ENCODE measurements at regions not wholly inside any gene's neighbourhood (a gene's known extent, or its start where the extent isn't known, plus 50 kb on each side); places are given as distances from the start of the nearest gene placed in this dataset.

- H3K27me3 Mint-ChIP-seq, result no peaks in the 10 kb centered on the region
- no peaks in the 10 kb centered on the region for H3K36me3 Mint-ChIP-seq
- H3K4me3 Mint-ChIP-seq, result no peak overlapping the region
These were observed 391.5 kb upstream of the SMC2 start for GRCh38 chr9:103702572-103702971.

DNA sequence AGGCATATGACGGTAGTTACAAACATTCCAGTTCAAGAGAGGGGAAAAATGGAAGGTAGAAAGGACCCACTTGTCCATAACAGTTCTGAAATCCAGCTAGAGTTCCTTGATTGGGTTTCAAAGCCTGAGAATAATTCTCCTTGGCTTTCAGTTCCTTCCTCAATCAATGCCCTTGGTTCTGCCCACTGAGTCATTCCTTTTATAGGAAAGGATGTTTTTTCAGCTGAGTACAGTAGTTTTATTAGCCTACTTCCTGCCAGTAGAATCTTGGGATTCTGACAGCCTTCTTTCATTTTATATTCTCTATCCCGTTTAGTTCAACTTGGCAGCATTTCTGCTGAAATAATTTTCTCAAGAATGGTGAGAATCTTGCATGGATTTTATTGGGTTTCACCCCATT, 386.9 kb upstream of the SMC2 start:
- Mint-ChIP-seq H3K4me1 (no peaks in the 10 kb centered on the region), H3K27me3 (no peaks in the 10 kb centered on the region), H3K36me3 (no peaks in the 10 kb centered on the region), H3K27ac (no peak overlapping the region), H3K9me3 (no peaks in the 10 kb centered on the region), H3K4me3 (no peak overlapping the region)

More at GRCh38 chr9:103702572-103702971, 391.5 kb upstream of the SMC2 start:
- H3K4me1 Mint-ChIP-seq, result no peaks in the 10 kb centered on the region
- no peaks in the 10 kb centered on the region for H3K9me3 Mint-ChIP-seq
- no peak overlapping the region for H3K27ac Mint-ChIP-seq

GRCh38 chr9:103709366-103709765, 384.7 kb upstream of the SMC2 start:
- Mint-ChIP-seq H3K4me1 (no peaks in the 10 kb centered on the region), H3K27ac (no peak overlapping the region), H3K4me3 (no peak overlapping the region), H3K27me3 (no peaks in the 10 kb centered on the region), H3K9me3 (no peaks in the 10 kb centered on the region), H3K36me3 (no peaks in the 10 kb centered on the region)

GRCh38 chr9:103713631-103714030, 380.5 kb upstream of the SMC2 start:
- Mint-ChIP-seq H3K4me1 (no peaks in the 10 kb centered on the region), H3K4me3 (no peak overlapping the region), H3K9me3 (no peaks in the 10 kb centered on the region), H3K36me3 (no peaks in the 10 kb centered on the region), H3K27me3 (no peaks in the 10 kb centered on the region), H3K27ac (no peak overlapping the region)

- no peak overlapping the region for H3K4me3 Mint-ChIP-seq
- no peaks in the 10 kb centered on the region for H3K9me3 Mint-ChIP-seq
- H3K27me3 Mint-ChIP-seq, result no peaks in the 10 kb centered on the region
- H3K4me1 Mint-ChIP-seq, result no peaks in the 10 kb centered on the region
- H3K36me3 Mint-ChIP-seq, result no peaks in the 10 kb centered on the region
- no peak overlapping the region for H3K27ac Mint-ChIP-seq
These were observed 379.1 kb upstream of the SMC2 start for GRCh38 chr9:103714992-103715391.

GRCh38 chr9:103721056-103721455, 373.1 kb upstream of the SMC2 start:
- Mint-ChIP-seq H3K9me3 (peaks cover 4% of the 10 kb centered on the region), H3K4me3 (no peak overlapping the region), H3K27me3 (no peaks in the 10 kb centered on the region), H3K27ac (no peak overlapping the region), H3K36me3 (no peaks in the 10 kb centered on the region), H3K4me1 (no peaks in the 10 kb centered on the region)

- Mint-ChIP-seq H3K9me3 (peaks cover under 1% of the 10 kb centered on the region), H3K36me3 (no peaks in the 10 kb centered on the region), H3K4me1 (no peaks in the 10 kb centered on the region), H3K4me3 (no peak overlapping the region), H3K27ac (no peak overlapping the region), H3K27me3 (no peaks in the 10 kb centered on the region)
These were observed 363.2 kb upstream of the SMC2 start for GRCh38 chr9:103730866-103731265.

DNA sequence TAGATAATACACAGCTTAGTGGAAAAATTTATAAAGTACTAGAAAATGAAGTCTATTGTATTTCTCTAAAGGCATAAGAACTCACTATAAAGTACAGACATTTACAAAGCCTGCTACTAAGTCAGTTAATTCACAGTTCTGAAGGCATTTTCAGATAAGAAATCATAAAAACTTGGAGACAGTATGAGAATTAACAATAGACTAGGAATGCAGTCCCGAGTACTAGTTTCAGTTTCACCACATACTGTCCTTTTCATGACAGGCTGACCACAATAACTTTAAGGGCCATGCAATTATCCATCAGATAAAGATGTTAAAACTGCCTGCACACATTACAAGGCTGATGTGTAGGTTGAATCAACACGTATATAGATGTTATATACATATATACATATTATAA, 362.6 kb upstream of the SMC2 start:
- Mint-ChIP-seq H3K4me3 (no peak overlapping the region), H3K9me3 (peaks cover 4% of the 10 kb centered on the region), H3K27me3 (no peaks in the 10 kb centered on the region), H3K27ac (no peak overlapping the region), H3K4me1 (no peaks in the 10 kb centered on the region), H3K36me3 (no peaks in the 10 kb centered on the region)

DNA sequence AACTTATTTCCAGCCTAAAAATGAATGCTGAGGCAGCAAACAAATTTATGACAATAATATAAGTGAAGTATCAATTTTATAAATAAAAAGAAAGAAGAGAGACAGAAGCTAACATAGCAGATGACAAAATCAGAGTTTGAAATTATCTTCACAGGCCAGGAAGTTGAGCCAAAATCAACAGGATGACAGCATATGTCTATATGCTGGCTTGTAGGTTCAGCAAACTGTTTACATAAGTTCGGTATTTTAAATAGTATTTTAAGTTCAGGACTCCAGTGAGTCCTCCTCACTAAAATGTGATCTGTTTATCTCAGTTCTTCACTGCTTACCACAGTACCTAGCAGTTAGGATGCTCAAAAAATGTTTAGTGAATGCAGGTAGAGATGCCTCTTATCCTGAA, 359.6 kb upstream of the SMC2 start:
- no peaks in the 10 kb centered on the region for H3K27me3 Mint-ChIP-seq
- no peaks in the 10 kb centered on the region for H3K4me1 Mint-ChIP-seq
- no peak overlapping the region for H3K27ac Mint-ChIP-seq
- H3K9me3 Mint-ChIP-seq, result peaks cover 4% of the 10 kb centered on the region
- H3K4me3 Mint-ChIP-seq, result no peak overlapping the region
- H3K36me3 Mint-ChIP-seq, result no peaks in the 10 kb centered on the region

- no peaks in the 10 kb centered on the region for H3K27me3 Mint-ChIP-seq
- no peaks in the 10 kb centered on the region for H3K4me1 Mint-ChIP-seq
- no peaks in the 10 kb centered on the region for H3K36me3 Mint-ChIP-seq
- H3K27ac Mint-ChIP-seq, result no peak overlapping the region
- H3K9me3 Mint-ChIP-seq, result no peaks in the 10 kb centered on the region
- no peak overlapping the region for H3K4me3 Mint-ChIP-seq
These were observed 338.7 kb upstream of the SMC2 start for GRCh38 chr9:103755441-103755840.

GRCh38 chr9:103755986-103756385, 338.1 kb upstream of the SMC2 start:
- H3K27ac Mint-ChIP-seq, result no peak overlapping the region
- H3K36me3 Mint-ChIP-seq, result no peaks in the 10 kb centered on the region
- H3K4me3 Mint-ChIP-seq, result no peak overlapping the region
- H3K4me1 Mint-ChIP-seq, result no peaks in the 10 kb centered on the region
- no peaks in the 10 kb centered on the region for H3K27me3 Mint-ChIP-seq
- no peaks in the 10 kb centered on the region for H3K9me3 Mint-ChIP-seq

- no peaks in the 10 kb centered on the region for H3K27me3 Mint-ChIP-seq
- H3K36me3 Mint-ChIP-seq, result no peaks in the 10 kb centered on the region
- peaks cover 1% of the 10 kb centered on the region for H3K9me3 Mint-ChIP-seq
- H3K4me3 Mint-ChIP-seq, result no peak overlapping the region
- no peak overlapping the region for H3K27ac Mint-ChIP-seq
- no peaks in the 10 kb centered on the region for H3K4me1 Mint-ChIP-seq
These were observed 337.0 kb upstream of the SMC2 start for GRCh38 chr9:103757062-103757461.

GRCh38 chr9:103761466-103761865, 332.6 kb upstream of the SMC2 start:
- H3K9me3 Mint-ChIP-seq, result peaks cover 17% of the 10 kb centered on the region
- H3K4me1 Mint-ChIP-seq, result no peaks in the 10 kb centered on the region
- no peaks in the 10 kb centered on the region for H3K36me3 Mint-ChIP-seq
- no peak overlapping the region for H3K27ac Mint-ChIP-seq
- H3K27me3 Mint-ChIP-seq, result no peaks in the 10 kb centered on the region
- H3K4me3 Mint-ChIP-seq, result no peak overlapping the region

- H3K9me3 Mint-ChIP-seq, result peaks cover 4% of the 10 kb centered on the region
- H3K36me3 Mint-ChIP-seq, result no peaks in the 10 kb centered on the region
- no peak overlapping the region for H3K27ac Mint-ChIP-seq
- H3K27me3 Mint-ChIP-seq, result peaks cover 1% of the 10 kb centered on the region
- H3K4me3 Mint-ChIP-seq, result no peak overlapping the region
- H3K4me1 Mint-ChIP-seq, result peaks cover 4% of the 10 kb centered on the region
These were observed 304.4 kb upstream of the SMC2 start for GRCh38 chr9:103789686-103790085.

GRCh38 chr9:103798620-103799019, 295.5 kb upstream of the SMC2 start:
- Mint-ChIP-seq H3K4me3 (no peak overlapping the region), H3K4me1 (peaks cover 4% of the 10 kb centered on the region), H3K36me3 (no peaks in the 10 kb centered on the region), H3K27me3 (no peaks in the 10 kb centered on the region), H3K9me3 (no peaks in the 10 kb centered on the region), H3K27ac (no peak overlapping the region)

DNA sequence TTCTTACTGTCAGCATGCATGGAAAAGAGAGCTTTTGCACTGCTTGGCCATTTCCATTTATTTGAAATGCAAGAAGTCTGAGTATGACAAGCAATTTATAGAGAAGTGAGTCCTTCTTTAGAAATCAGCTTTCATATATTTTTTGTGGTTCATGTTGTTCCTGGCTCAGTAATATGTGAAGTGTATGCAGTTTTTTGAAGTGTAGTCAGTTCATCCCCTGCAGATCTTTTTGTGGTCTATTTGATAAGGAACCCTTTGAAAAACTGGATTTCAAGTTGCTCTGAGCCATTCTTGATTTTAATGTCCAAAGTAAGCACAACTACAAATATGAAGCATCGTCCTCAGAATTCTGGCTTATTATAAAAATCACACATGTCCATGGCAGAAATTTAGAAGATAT, 294.1 kb upstream of the SMC2 start:
- Mint-ChIP-seq H3K36me3 (no peaks in the 10 kb centered on the region), H3K9me3 (no peaks in the 10 kb centered on the region), H3K27me3 (no peaks in the 10 kb centered on the region), H3K4me3 (no peak overlapping the region), H3K4me1 (peaks cover 4% of the 10 kb centered on the region), H3K27ac (no peak overlapping the region)

DNA sequence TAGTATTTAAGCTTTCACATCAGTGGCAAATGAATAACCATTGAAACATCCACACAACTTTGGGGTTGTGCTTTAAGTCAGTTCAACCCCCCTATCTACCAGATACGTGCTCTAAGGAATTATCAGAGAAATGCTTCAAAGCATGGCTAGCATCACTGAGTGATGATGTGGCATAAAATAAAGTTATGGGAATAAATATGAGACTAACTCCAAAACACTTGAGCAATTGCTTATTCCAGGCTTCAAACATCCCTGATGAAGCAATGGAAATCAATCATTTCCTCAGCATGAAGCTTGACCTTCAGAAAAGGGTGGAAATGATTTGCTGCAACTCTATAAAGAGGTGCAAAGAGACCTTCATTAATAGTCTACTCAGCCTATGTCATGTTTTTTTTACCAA, 292.0 kb upstream of the SMC2 start:
- H3K4me1 Mint-ChIP-seq, result peaks cover 4% of the 10 kb centered on the region
- no peak overlapping the region for H3K4me3 Mint-ChIP-seq
- no peaks in the 10 kb centered on the region for H3K36me3 Mint-ChIP-seq
- no peak overlapping the region for H3K27ac Mint-ChIP-seq
- no peaks in the 10 kb centered on the region for H3K9me3 Mint-ChIP-seq
- no peaks in the 10 kb centered on the region for H3K27me3 Mint-ChIP-seq
